ENCODE measurements at regions not wholly inside any gene's neighbourhood (a gene's known extent, or its start where the extent isn't known, plus 50 kb on each side); places are given as distances from the start of the nearest gene placed in this dataset.

DNA sequence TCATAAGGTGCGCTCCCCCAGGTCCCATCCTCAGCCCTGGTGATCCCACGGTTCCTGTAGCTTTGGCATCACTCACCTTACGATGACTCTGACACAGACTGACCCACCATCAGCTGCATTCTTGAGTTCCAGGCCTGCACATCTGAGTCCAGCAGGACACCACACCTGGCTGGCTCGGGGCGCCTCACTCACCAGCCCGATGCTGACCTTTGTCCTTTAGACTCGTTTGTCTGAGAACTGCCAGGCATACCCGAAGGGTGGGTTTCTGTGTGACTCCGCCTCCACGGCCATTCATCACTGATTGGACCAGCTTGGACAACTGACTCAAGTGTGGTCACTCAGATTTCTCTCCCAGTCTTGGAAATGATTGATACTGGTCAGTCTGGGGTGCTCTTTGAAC, 129.4 kb upstream of the CSF3R start:
- ChIA-PET POLR2A (ENCODE audit: unreplicated experiment) (no interaction called here), CTCF (no interaction called here)
- no peaks in the 10 kb centered on the region for H3K79me1 ChIP-seq (ENCODE audit: low read depth in 1 of 2, low read length in 2 of 2)
- dilution Hi-C loops (cut with HindIII; ENCODE audit: low sequenced_read_pairs, unreplicated experiment), result no loop called here
- whole genome bisulfite sequencing, 2 experiments (ENCODE audit: extremely low coverage in 2 of 2, insufficient read length in 1 of 2), result 59% methylated on average over 3 of the region's 10 CpGs; no CpG with 5 or more reads in 1 of the 2 experiments
- no peak overlapping the region for H3K14ac ChIP-seq (replicated peaks; ENCODE audit: low read depth, low read length)
- no peak overlapping the region for H2BK20ac ChIP-seq (ENCODE audit: low read depth, low read length)
- peaks cover 3% of the 10 kb centered on the region; the same call in 1 of the 2 replicates for H3K9me1 ChIP-seq (ENCODE audit: insufficient read depth, low read length)
- no peak overlapping the region for H3K4ac ChIP-seq (ENCODE audit: low read depth, low read length)
- H4K20me1 ChIP-seq (ENCODE audit: insufficient read depth, low read length), result no peaks in the 10 kb centered on the region; the same call in 1 of the 2 replicates
- no peak overlapping the region for H3K23ac ChIP-seq (ENCODE audit: low read depth, low read length)
- no peaks in the 10 kb centered on the region for H3K4me1 ChIP-seq (ENCODE audit: control insufficient read depth, insufficient read depth, low read length)
- no peaks in the 10 kb centered on the region for H3K9me3 ChIP-seq (ENCODE audit: control insufficient read depth, insufficient read depth, low read length)
- DNase-seq (no peak), ATAC-seq (ENCODE audit: low read depth) (no peak)
- intact Hi-C loops (cut with micrococcal nuclease), result no loop called here
- H3K27ac ChIP-seq (ENCODE audit: insufficient read depth, low read length), result no peak overlapping the region
- no peaks in the 10 kb centered on the region for H3K36me3 ChIP-seq (ENCODE audit: control insufficient read depth, insufficient read depth, low read length)
- no peak overlapping the region for H2AK5ac ChIP-seq (ENCODE audit: low read depth, low read length)
- no peak overlapping the region for H4K8ac ChIP-seq (ENCODE audit: low read depth in 2 of 2, low read length in 2 of 2)
- no peak overlapping the region for H2BK5ac ChIP-seq (ENCODE audit: low read depth, low read length, poor library complexity, severe bottlenecking)
- H3K9ac ChIP-seq (ENCODE audit: low read depth, low read length), result no peak overlapping the region
- H3K4me3 ChIP-seq (ENCODE audit: insufficient read depth, low read depth, low read length), result no peak overlapping the region
- H2AK9ac ChIP-seq (replicated peaks; ENCODE audit: low read depth, low read length, poor library complexity), result no peak overlapping the region
- no peak overlapping the region for H3K18ac ChIP-seq (ENCODE audit: low read depth, low read length)
- TF ChIP-seq SMC3 (IDR thresholded peaks at IDR 0.05; ENCODE audit: low read depth, low read length) (no peak), CEBPB (IDR thresholded peaks at IDR 0.05; ENCODE audit: low read depth, low read length) (no peak), MAZ (IDR thresholded peaks at IDR 0.05; ENCODE audit: borderline replicate concordance, low read depth, low read length) (no peak), RCOR1 (IDR thresholded peaks at IDR 0.05; ENCODE audit: insufficient replicate concordance, low read length) (no peak), RAD21 (IDR thresholded peaks at IDR 0.05; ENCODE audit: low read length) (no peak), RFX5 (IDR thresholded peaks at IDR 0.05; ENCODE audit: low read depth, low read length) (no peak), CHD1 (IDR thresholded peaks at IDR 0.05; ENCODE audit: low read depth, low read length) (no peak), POLR2A (IDR thresholded peaks at IDR 0.05; ENCODE audit: low read depth, low read length) (no peak), MAFK (IDR thresholded peaks at IDR 0.05; ENCODE audit: low read depth, low read length) (no peak)
- TF ChIP-seq, protein P1, sequence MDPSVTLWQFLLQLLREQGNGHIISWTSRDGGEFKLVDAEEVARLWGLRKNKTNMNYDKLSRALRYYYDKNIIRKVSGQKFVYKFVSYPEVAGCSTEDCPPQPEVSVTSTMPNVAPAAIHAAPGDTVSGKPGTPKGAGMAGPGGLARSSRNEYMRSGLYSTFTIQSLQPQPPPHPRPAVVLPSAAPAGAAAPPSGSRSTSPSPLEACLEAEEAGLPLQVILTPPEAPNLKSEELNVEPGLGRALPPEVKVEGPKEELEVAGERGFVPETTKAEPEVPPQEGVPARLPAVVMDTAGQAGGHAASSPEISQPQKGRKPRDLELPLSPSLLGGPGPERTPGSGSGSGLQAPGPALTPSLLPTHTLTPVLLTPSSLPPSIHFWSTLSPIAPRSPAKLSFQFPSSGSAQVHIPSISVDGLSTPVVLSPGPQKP (IDR thresholded peaks at IDR 0.05; ENCODE audit: borderline replicate concordance, low read depth, low read length), result no peak
- TF ChIP-seq, protein P2, sequence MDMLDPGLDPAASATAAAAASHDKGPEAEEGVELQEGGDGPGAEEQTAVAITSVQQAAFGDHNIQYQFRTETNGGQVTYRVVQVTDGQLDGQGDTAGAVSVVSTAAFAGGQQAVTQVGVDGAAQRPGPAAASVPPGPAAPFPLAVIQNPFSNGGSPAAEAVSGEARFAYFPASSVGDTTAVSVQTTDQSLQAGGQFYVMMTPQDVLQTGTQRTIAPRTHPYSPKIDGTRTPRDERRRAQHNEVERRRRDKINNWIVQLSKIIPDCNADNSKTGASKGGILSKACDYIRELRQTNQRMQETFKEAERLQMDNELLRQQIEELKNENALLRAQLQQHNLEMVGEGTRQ (IDR thresholded peaks at IDR 0.05; ENCODE audit: low read depth, low read length), result no peak
- TF ChIP-seq, protein P3, sequence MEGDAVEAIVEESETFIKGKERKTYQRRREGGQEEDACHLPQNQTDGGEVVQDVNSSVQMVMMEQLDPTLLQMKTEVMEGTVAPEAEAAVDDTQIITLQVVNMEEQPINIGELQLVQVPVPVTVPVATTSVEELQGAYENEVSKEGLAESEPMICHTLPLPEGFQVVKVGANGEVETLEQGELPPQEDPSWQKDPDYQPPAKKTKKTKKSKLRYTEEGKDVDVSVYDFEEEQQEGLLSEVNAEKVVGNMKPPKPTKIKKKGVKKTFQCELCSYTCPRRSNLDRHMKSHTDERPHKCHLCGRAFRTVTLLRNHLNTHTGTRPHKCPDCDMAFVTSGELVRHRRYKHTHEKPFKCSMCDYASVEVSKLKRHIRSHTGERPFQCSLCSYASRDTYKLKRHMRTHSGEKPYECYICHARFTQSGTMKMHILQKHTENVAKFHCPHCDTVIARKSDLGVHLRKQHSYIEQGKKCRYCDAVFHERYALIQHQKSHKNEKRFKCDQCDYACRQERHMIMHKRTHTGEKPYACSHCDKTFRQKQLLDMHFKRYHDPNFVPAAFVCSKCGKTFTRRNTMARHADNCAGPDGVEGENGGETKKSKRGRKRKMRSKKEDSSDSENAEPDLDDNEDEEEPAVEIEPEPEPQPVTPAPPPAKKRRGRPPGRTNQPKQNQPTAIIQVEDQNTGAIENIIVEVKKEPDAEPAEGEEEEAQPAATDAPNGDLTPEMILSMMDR (conservative IDR thresholded peaks at IDR 0.05; ENCODE audit: low read depth, low read length), result no peak
- H4K5ac ChIP-seq (ENCODE audit: low read depth, low read length), result no peak overlapping the region
- no peaks in the 10 kb centered on the region; the same call in 1 of the 2 replicates for H3K27me3 ChIP-seq (ENCODE audit: control insufficient read depth, insufficient read depth, low read length)
- in situ Hi-C loops (cut with MboI; ENCODE audit: low sequenced_read_pairs), result no loop called here
- H2BK15ac ChIP-seq (ENCODE audit: low read depth, low read length), result no peak overlapping the region
- H2AFZ ChIP-seq (replicated peaks; ENCODE audit: low read length, poor library complexity), result no peak overlapping the region
- no peak overlapping the region for H3K56ac ChIP-seq (ENCODE audit: extremely low read depth, insufficient read depth, low read length)
- no peak overlapping the region for H4K91ac ChIP-seq (ENCODE audit: insufficient read depth, low read depth, low read length)
- H3K4me2 ChIP-seq (ENCODE audit: low read depth, low read length), result no peak overlapping the region
- no peak overlapping the region for H2BK120ac ChIP-seq (ENCODE audit: low read depth, low read length)
- BruUV-seq (replicated peaks), result no TSS peak

Data from IMR-90 (cell line).